Fibroblast of lung (primary cell): ENCODE measurements at regions not wholly inside any gene's neighbourhood (a gene's known extent, or its start where the extent isn't known, plus 50 kb on each side); places are given as distances from the start of the nearest gene placed in this dataset.

ENCODE experiments used
- EZH2 ChIP-seq: IDR thresholded peaks from 2 replicates; pipeline ENCODE4 v1.5.1; 2012; ENCODE audit warnings: low read length, control low read depth, mild to moderate bottlenecking; ENCODE audit errors: missing control alignments
- TF ChIP-seq, protein P1 (sequence below), 2 donors: IDR thresholded peaks in 1 of 2; conservative IDR thresholded peaks in 1 of 2; 1 replicate in 1 of 2; 2 replicates in 1 of 2; pipeline ENCODE4 v1.5.1; 2011 to 2012; ENCODE audit warnings: low read length in 2 of 2, control low read depth in 1 of 2, inconsistent platforms in 1 of 2, low read depth in 1 of 2, mild to moderate bottlenecking in 1 of 2

DNA sequence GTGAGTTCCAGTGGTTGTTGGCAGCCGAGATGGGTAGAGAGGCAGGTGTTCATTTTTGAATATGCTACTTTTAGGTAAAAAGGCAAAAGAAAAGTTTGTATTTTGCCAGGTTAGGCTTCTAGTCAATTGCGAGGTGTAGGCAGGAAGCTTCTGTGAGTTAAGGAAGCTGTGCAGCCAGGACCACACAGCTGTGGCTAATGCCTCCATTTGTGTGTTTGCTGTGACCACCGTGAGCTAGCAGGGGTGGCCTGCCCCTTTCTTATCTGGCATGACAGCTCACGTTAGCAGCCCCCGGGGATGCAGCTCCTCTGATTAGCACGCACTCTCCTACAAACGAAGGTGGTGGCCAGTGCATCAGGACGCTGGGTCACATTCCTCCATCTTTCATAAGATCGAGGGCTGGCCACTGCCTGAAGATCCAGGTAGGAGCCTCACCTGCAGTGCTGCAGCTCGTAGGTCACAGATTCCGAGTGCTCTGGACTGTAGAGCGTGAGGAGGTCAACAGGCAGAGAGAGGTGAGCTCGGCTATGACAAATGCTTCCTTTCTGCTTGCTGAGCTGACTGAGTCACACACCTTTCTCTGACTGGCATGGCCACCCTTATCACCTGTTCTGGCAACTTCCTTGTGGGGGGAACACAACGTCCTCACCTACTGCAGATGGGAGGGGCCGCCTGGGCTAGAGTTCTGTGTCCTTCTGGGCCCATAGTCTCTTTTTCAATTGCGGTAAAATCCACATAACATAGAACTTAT is 244.4 kb downstream of the HS3ST3B1 start:
- no peak for TF ChIP-seq EZH2
- TF ChIP-seq, protein P1, sequence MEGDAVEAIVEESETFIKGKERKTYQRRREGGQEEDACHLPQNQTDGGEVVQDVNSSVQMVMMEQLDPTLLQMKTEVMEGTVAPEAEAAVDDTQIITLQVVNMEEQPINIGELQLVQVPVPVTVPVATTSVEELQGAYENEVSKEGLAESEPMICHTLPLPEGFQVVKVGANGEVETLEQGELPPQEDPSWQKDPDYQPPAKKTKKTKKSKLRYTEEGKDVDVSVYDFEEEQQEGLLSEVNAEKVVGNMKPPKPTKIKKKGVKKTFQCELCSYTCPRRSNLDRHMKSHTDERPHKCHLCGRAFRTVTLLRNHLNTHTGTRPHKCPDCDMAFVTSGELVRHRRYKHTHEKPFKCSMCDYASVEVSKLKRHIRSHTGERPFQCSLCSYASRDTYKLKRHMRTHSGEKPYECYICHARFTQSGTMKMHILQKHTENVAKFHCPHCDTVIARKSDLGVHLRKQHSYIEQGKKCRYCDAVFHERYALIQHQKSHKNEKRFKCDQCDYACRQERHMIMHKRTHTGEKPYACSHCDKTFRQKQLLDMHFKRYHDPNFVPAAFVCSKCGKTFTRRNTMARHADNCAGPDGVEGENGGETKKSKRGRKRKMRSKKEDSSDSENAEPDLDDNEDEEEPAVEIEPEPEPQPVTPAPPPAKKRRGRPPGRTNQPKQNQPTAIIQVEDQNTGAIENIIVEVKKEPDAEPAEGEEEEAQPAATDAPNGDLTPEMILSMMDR (conservative IDR thresholded peaks at IDR 0.05 in 1 of 2, IDR thresholded peaks at IDR 0.05 in 1 of 2; ENCODE audit: low read depth in 1 of 2, low read length in 2 of 2) = no peak
